ENCODE measurements at regions not wholly inside any gene's neighbourhood (a gene's known extent, or its start where the extent isn't known, plus 50 kb on each side); places are given as distances from the start of the nearest gene placed in this dataset.
"Not testable (repeated sequence)": the region's sequence is repeated elsewhere in the genome, so short reads cannot be mapped to it uniquely, and the experiment has no call there.

- DNase-seq: no peak
Measured at GRCh38 chr10:8350250-8350967, 295.9 kb downstream of the GATA3 start.

- no peak for DNase-seq
Measured at GRCh38 chr10:8352171-8353075, 297.9 kb downstream of the GATA3 start.

GRCh38 chr10:8356283-8356682 lies 301.8 kb downstream of the GATA3 start:
- DNase-seq: no peak

- no peak for DNase-seq
Measured at GRCh38 chr10:8359467-8359866, 305.0 kb downstream of the GATA3 start.

GRCh38 chr10:8360365-8360764 lies 305.9 kb downstream of the GATA3 start:
- no peak for DNase-seq

GRCh38 chr10:8360814-8361509 lies 306.5 kb downstream of the GATA3 start:
- no peak for DNase-seq

- DNase-seq: no peak
Measured at GRCh38 chr10:8361510-8361844, 307.0 kb downstream of the GATA3 start.

- DNase-seq: no peak
Measured at GRCh38 chr10:8365935-8366911, 311.7 kb downstream of the GATA3 start.

GRCh38 chr10:8367672-8368411 lies 313.4 kb downstream of the GATA3 start:
- DNase-seq: not testable (repeated sequence)

GRCh38 chr10:8369666-8370065 lies 315.2 kb downstream of the GATA3 start:
- no peak for DNase-seq

GRCh38 chr10:8374334-8374733 lies 319.8 kb downstream of the GATA3 start:
- DNase-seq: no peak

GRCh38 chr10:8375137-8375536 lies 320.6 kb downstream of the GATA3 start:
- DNase-seq: no peak

- DNase-seq: no peak
Measured at GRCh38 chr10:8378198-8378983, 323.9 kb downstream of the GATA3 start.

GRCh38 chr10:8379906-8380832 lies 325.7 kb downstream of the GATA3 start:
- no peak for DNase-seq

- no peak for DNase-seq
Measured at GRCh38 chr10:8380833-8381496, 326.5 kb downstream of the GATA3 start.

GRCh38 chr10:8386781-8387180 lies 332.3 kb downstream of the GATA3 start:
- DNase-seq: no peak

GRCh38 chr10:8389630-8390029 lies 335.1 kb downstream of the GATA3 start:
- no peak for DNase-seq

GRCh38 chr10:8392216-8392615 lies 337.7 kb downstream of the GATA3 start:
- no peak for DNase-seq

GRCh38 chr10:8393531-8393930 lies 339.0 kb downstream of the GATA3 start:
- DNase-seq: no peak

Measured in NCI-H510A treated with DMSO at 0.1 percent for 48 hours (cell line).